Erythroblast (primary cell): ENCODE measurements at regions not wholly inside any gene's neighbourhood (a gene's known extent, or its start where the extent isn't known, plus 50 kb on each side); places are given as distances from the start of the nearest gene placed in this dataset.

Experiments used
- GATA1 ChIP-seq: IDR thresholded peaks from 2 replicates; pipeline ENCODE4 v1.6.1; 2011; ENCODE audit warnings: low read depth, mild to moderate bottlenecking, control low read depth, low read length, moderate library complexity
- POLR2A ChIP-seq: IDR thresholded peaks from 2 replicates; pipeline ENCODE4 v1.6.1; 2011; ENCODE audit warnings: mild to moderate bottlenecking, low read length

GRCh38 chr18:40168026-40168425, 1787.0 kb upstream of the PIK3C3 start:
- TF ChIP-seq POLR2A (no peak), GATA1 (no peak)
